ENCODE measurements at regions not wholly inside any gene's neighbourhood (a gene's known extent, or its start where the extent isn't known, plus 50 kb on each side); places are given as distances from the start of the nearest gene placed in this dataset.

DNA sequence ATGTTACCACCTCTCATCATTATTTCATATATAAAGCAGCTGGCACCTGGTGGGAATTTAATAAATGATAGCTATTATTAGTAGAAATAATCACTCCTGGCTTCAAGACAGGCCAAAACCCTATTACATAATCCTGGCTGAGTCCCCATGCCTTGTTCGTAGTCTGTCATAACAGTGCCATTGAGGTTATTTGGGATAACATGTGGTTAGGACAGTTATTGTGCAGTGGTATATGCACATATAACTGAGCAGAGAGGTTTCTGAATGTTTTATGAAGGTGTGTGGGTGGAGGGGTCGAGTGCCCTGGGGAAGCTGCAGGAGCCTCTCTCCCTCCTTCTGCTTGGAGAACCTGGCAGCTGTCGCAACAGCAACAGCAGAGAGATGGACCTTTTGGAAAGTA is 162.4 kb upstream of the NABP1 start:
- intact Hi-C loops (cut with micrococcal nuclease) = no loop called here

DNA sequence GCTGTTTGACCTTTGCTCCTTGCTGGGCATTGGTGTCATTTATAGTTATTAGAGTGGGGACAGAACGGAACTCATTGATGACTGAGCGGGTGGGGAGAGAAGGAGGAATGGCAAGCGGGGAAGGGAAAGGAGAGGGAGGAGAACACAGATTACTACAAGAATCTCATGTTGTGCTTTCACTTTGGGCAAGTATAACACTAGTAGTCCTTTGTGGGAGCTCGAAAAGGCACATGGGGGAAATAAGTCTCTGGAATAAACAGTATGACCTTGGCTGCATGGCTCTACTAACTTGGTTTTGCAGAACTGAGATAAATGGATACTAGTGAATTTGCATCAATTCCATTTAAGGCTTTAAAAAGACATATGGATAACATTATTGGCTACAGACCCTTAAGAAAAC is 161.7 kb upstream of the NABP1 start:
- Histone ChIP-seq H3K9me3 (ENCODE audit: control insufficient read depth in 1 of 2, low read length in 2 of 2) (no peaks in the 10 kb centered on the region), H3K4me1 (ENCODE audit: insufficient read depth, low read length) (no peaks in the 10 kb centered on the region), H3K27ac (ENCODE audit: low read depth, low read length) (no peak overlapping the region), H3K36me3 (ENCODE audit: insufficient read depth, low read length) (no peaks in the 10 kb centered on the region), H3K27me3 (ENCODE audit: insufficient read depth, low read length) (no peaks in the 10 kb centered on the region), H3K4me3 (ENCODE audit: low read length in 2 of 2) (no peak overlapping the region)
- Mint-ChIP-seq H3K4me1 (no peaks in the 10 kb centered on the region), H3K9me3 (peaks cover 0 to 4% (median 0%) of the 10 kb centered on the region in 8 donors), H3K4me3 (no peak overlapping the region), H3K27ac (no peak overlapping the region), H3K36me3 (no peaks in the 10 kb centered on the region), H3K27me3 (peaks cover 4 to 5% of the 10 kb centered on the region in 2 donors)
- intact Hi-C loops (cut with micrococcal nuclease) = no loop called here
- ChIA-PET CTCF (ENCODE audit: partially characterized antibody) (interaction anchor here (0.7 to 2.6 kb wide), 4 partner anchors 241 to 646 kb away, joined by 3 to 7 read pairs (median 4); no protein-coding TSS in a partner anchor), POLR2A (ENCODE audit: partially characterized antibody) (no interaction called here)
- DNase-seq = no peak

More for the DNA sequence above, 162.4 kb upstream of the NABP1 start:
- DNase-seq = no peak
- no peaks in the 10 kb centered on the region for H3K36me3 ChIP-seq (ENCODE audit: insufficient read depth, low read length)
- CTCF ChIA-PET (ENCODE audit: partially characterized antibody) = interaction anchor here (0.7 to 2.6 kb wide), 4 partner anchors 242 to 647 kb away, joined by 3 to 7 read pairs (median 4); no protein-coding TSS in a partner anchor
- H3K27ac ChIP-seq (ENCODE audit: low read depth, low read length) = no peak overlapping the region
- no peaks in the 10 kb centered on the region for H3K27me3 ChIP-seq (ENCODE audit: insufficient read depth, low read length)
- POLR2A ChIA-PET (ENCODE audit: partially characterized antibody) = no interaction called here
- H3K9me3 Mint-ChIP-seq = peaks cover 0 to 4% (median 0%) of the 10 kb centered on the region in 8 donors
- H3K4me1 ChIP-seq (ENCODE audit: insufficient read depth, low read length) = no peaks in the 10 kb centered on the region
- H3K36me3 Mint-ChIP-seq = no peaks in the 10 kb centered on the region
- H3K9me3 ChIP-seq (ENCODE audit: control insufficient read depth in 1 of 2, low read length in 2 of 2) = no peaks in the 10 kb centered on the region
- peaks cover 4 to 5% of the 10 kb centered on the region in 2 donors for H3K27me3 Mint-ChIP-seq
- H3K4me3 Mint-ChIP-seq = no peak overlapping the region
- no peak overlapping the region for H3K4me3 ChIP-seq (ENCODE audit: low read length in 2 of 2)
- no peaks in the 10 kb centered on the region for H3K4me1 Mint-ChIP-seq
- H3K27ac Mint-ChIP-seq = no peak overlapping the region

DNA sequence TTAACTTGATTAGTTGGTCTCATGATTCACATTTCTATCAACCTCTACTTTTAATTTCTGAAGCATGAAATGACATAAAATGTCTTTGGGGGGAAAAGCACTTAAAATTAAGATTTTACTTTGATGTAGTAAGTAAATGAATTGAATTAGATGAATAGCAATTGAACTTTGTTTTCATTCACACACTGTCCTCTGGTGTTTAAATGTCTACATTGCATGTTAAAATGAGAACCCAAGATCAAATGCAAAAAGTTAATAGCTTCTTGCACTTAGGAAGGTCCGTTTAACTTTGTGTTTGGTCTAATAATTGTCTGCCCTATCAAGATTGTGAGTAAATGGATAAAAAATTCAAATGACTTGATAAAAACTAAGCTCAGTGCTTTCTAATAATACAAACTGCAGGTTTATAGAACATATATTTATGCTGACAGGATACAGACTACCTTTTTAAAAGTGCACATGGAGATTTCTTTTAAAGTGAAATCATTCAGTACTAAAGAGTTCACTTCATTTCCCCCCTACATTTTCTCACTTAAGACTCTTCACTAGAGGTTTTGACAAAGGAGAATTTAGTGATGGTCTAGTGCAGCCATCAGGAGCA is 156.2 kb upstream of the NABP1 start:
- Histone ChIP-seq H3K9me3 (ENCODE audit: control insufficient read depth in 1 of 2, low read length in 2 of 2) (no peaks in the 10 kb centered on the region), H3K27ac (ENCODE audit: low read depth, low read length) (no peak overlapping the region), H3K4me1 (ENCODE audit: insufficient read depth, low read length) (no peaks in the 10 kb centered on the region), H3K36me3 (ENCODE audit: insufficient read depth, low read length) (no peaks in the 10 kb centered on the region), H3K27me3 (ENCODE audit: insufficient read depth, low read length) (no peaks in the 10 kb centered on the region), H3K4me3 (ENCODE audit: low read length in 2 of 2) (no peak overlapping the region)
- no peaks in the 10 kb centered on the region for H3K36me3 Mint-ChIP-seq
- peaks cover 0 to 4% (median 0%) of the 10 kb centered on the region in 8 donors for H3K9me3 Mint-ChIP-seq
- ChIA-PET CTCF (ENCODE audit: partially characterized antibody) (interaction anchor here (1.0 to 5.6 kb wide), 6 partner anchors 333 to 641 kb away, joined by 3 to 84 read pairs (median 6); no protein-coding TSS in a partner anchor), POLR2A (ENCODE audit: partially characterized antibody) (no interaction called here)
- peaks cover 4 to 5% of the 10 kb centered on the region in 2 donors for H3K27me3 Mint-ChIP-seq
- DNase-seq = peak in 4 of 5 donors; percentile 20 to 37 (median 24)
- no peak overlapping the region for H3K4me3 Mint-ChIP-seq
- no peak overlapping the region for H3K27ac Mint-ChIP-seq
- intact Hi-C loops (cut with micrococcal nuclease) = loop anchor here (1.0 to 10.0 kb wide), 3 partner anchors 356 to 737 kb away; no protein-coding TSS in a partner anchor
- no peaks in the 10 kb centered on the region for H3K4me1 Mint-ChIP-seq

DNA sequence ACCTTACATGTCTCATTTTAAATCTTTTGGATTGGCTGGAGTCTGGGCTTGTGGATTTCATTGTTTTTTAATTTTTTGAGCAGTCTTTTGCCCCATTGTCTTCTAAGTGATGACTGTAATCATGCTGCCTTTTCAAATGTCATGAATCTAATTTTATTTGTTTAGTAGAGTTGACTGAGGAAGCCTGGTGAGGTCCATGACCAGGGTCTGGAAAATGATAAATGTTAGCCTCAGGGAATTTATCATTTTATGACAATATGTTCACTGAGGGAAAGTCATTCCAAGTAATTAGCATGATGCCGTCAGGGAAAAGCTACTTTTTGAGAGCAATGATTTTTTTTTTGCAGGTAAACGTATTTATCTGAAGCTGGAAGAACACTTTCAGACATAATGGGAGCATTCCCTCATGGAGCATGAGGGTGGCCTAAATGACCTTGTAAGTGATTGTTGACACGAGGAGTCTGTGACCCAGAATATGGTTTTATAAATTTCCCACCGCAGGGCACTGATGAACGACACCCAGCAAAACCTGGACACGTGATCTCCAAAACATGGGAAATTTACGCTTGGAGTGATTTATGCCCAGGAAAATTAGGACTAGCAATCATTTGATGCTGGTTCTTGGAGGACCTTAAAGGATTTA is 155.3 kb upstream of the NABP1 start:
- CTCF ChIA-PET (ENCODE audit: partially characterized antibody) = interaction anchor here (1.2 to 5.6 kb wide), 3 partner anchors 360 to 446 kb away, joined by 3 to 84 read pairs (median 9); no protein-coding TSS in a partner anchor

DNA sequence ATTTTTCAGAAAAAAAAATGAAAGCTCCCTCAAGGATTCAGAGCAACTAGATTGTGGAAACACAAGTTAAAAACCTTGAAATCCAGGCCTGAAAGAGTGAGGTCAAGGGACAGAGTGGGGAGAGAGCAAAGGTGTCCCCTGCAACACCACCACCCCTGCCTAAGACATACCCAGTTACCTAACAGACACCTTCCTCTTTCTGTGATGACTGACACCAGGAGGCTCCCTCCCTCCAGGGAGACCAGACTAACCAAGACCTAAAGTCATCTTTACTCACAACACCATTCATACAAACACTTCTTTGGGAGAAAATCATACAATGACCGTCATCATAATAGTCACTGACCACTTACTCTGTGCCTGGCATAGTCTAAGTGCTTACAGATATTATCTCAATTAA is 151.8 kb upstream of the NABP1 start:
- Mint-ChIP-seq H3K27me3 (no peaks in the 10 kb centered on the region), H3K9me3 (no peaks in the 10 kb centered on the region), H3K4me3 (no peak overlapping the region), H3K36me3 (no peaks in the 10 kb centered on the region), H3K27ac (no peak overlapping the region), H3K4me1 (no peaks in the 10 kb centered on the region)
- H3K4me1 ChIP-seq (ENCODE audit: insufficient read depth, low read length) = no peaks in the 10 kb centered on the region
- H3K36me3 ChIP-seq (ENCODE audit: insufficient read depth, low read length) = no peaks in the 10 kb centered on the region
- DNase-seq = no peak
- no peaks in the 10 kb centered on the region for H3K27me3 ChIP-seq (ENCODE audit: insufficient read depth, low read length)
- no peaks in the 10 kb centered on the region for H3K9me3 ChIP-seq (ENCODE audit: control insufficient read depth in 1 of 2, low read length in 2 of 2)
- H3K27ac ChIP-seq (ENCODE audit: low read depth, low read length) = no peak overlapping the region
- ChIA-PET POLR2A (ENCODE audit: partially characterized antibody) (no interaction called here), CTCF (ENCODE audit: partially characterized antibody) (interaction anchor here (1.0 to 5.6 kb wide), 3 partner anchors 14 to 636 kb away, joined by 3 to 84 read pairs (median 3); no protein-coding TSS in a partner anchor)
- no peak overlapping the region for H3K4me3 ChIP-seq (ENCODE audit: low read length in 2 of 2)
- intact Hi-C loops (cut with micrococcal nuclease) = loop anchor here (10.0 kb wide), 1 partner anchor 741 kb away; no protein-coding TSS in a partner anchor

More for the DNA sequence above, 155.3 kb upstream of the NABP1 start:
- Mint-ChIP-seq H3K4me3 (no peak overlapping the region), H3K9me3 (peaks cover 0 to 4% (median 0%) of the 10 kb centered on the region in 8 donors), H3K27me3 (peaks cover 4 to 5% of the 10 kb centered on the region in 2 donors), H3K4me1 (no peaks in the 10 kb centered on the region), H3K27ac (no peak overlapping the region), H3K36me3 (no peaks in the 10 kb centered on the region)
- Histone ChIP-seq H3K36me3 (ENCODE audit: insufficient read depth, low read length) (no peaks in the 10 kb centered on the region), H3K4me3 (ENCODE audit: low read length in 2 of 2) (no peak overlapping the region), H3K27me3 (ENCODE audit: insufficient read depth, low read length) (no peaks in the 10 kb centered on the region), H3K27ac (ENCODE audit: low read depth, low read length) (no peak overlapping the region), H3K9me3 (ENCODE audit: control insufficient read depth in 1 of 2, low read length in 2 of 2) (no peaks in the 10 kb centered on the region), H3K4me1 (ENCODE audit: insufficient read depth, low read length) (no peaks in the 10 kb centered on the region)
- POLR2A ChIA-PET (ENCODE audit: partially characterized antibody) = no interaction called here
- DNase-seq = no peak
- intact Hi-C loops (cut with micrococcal nuclease) = loop anchor here (10.0 kb wide), 1 partner anchor 738 kb away; no protein-coding TSS in a partner anchor

DNA sequence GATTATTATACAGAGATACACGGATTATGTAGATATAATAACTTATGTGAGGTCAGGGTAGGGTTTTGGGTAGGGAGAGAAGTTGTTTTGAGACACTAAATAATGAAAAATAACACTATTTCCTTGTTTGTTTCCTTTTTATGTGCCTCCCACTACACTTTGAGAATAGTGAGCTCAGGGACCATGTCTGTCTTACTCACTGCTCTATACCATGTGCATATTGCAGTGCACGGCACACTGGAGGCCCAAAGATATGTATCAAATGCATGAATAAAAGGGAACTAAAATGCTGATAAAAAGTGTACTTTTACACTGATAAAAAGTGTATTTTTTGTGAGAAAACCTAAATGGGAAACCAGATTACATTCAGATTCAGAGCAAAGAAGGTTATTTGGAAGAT is 151.4 kb upstream of the NABP1 start:
- Mint-ChIP-seq H3K4me1 (no peaks in the 10 kb centered on the region), H3K27me3 (peaks cover 0 to 2% of the 10 kb centered on the region in 2 donors), H3K4me3 (no peak overlapping the region), H3K27ac (no peak overlapping the region), H3K36me3 (no peaks in the 10 kb centered on the region), H3K9me3 (no peaks in the 10 kb centered on the region)
- ChIA-PET POLR2A (ENCODE audit: partially characterized antibody) (no interaction called here), CTCF (ENCODE audit: partially characterized antibody) (interaction anchor here (1.2 to 5.6 kb wide), 2 partner anchors 364 to 636 kb away, joined by 3 to 84 read pairs; no protein-coding TSS in a partner anchor)
- no peak overlapping the region for H3K4me3 ChIP-seq (ENCODE audit: low read length in 2 of 2)
- no peaks in the 10 kb centered on the region for H3K36me3 ChIP-seq (ENCODE audit: insufficient read depth, low read length)
- H3K27ac ChIP-seq (ENCODE audit: low read depth, low read length) = no peak overlapping the region
- no peaks in the 10 kb centered on the region for H3K4me1 ChIP-seq (ENCODE audit: insufficient read depth, low read length)
- intact Hi-C loops (cut with micrococcal nuclease) = loop anchor here (10.0 kb wide), 1 partner anchor 742 kb away; no protein-coding TSS in a partner anchor
- DNase-seq = no peak
- no peaks in the 10 kb centered on the region for H3K27me3 ChIP-seq (ENCODE audit: insufficient read depth, low read length)
- H3K9me3 ChIP-seq (ENCODE audit: control insufficient read depth in 1 of 2, low read length in 2 of 2) = no peaks in the 10 kb centered on the region

DNA sequence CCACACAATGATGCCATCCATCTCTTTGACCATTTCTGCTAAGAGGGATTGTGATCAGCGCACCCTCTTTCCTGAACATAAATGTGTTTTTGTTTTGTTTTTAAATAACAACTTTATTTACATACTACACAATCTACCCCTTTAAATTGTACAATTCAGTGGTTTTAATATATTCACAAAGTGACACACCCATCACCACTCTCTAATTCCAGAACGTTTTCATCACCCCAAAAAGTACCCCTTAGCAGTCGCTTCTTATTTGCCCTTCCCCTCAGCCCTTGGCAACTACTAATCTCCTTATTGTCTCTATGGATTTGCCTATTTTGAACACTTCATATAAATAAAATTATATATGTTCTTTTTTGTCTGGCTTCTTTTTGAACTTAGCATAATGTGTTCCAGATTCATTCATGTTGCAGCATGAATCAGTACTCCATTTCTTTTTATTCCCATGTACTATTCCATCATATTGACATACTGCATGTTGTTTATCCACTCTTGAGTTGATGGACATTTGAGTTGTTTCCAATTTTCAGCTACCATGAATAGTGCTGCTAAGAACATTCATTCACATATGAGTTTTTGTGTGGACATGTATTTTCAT is 150.9 kb upstream of the NABP1 start:
- Histone ChIP-seq H3K4me3 (ENCODE audit: low read length in 2 of 2) (no peak overlapping the region), H3K36me3 (ENCODE audit: insufficient read depth, low read length) (no peaks in the 10 kb centered on the region), H3K9me3 (ENCODE audit: control insufficient read depth in 1 of 2, low read length in 2 of 2) (no peaks in the 10 kb centered on the region), H3K4me1 (ENCODE audit: insufficient read depth, low read length) (no peaks in the 10 kb centered on the region), H3K27ac (ENCODE audit: low read depth, low read length) (no peak overlapping the region), H3K27me3 (ENCODE audit: insufficient read depth, low read length) (no peaks in the 10 kb centered on the region)
- H3K9me3 Mint-ChIP-seq = peaks cover 0 to under 1% (median 0%) of the 10 kb centered on the region in 8 donors
- ChIA-PET POLR2A (ENCODE audit: partially characterized antibody) (no interaction called here), CTCF (ENCODE audit: partially characterized antibody) (no interaction called here)
- no peak overlapping the region for H3K4me3 Mint-ChIP-seq
- H3K4me1 Mint-ChIP-seq = no peaks in the 10 kb centered on the region
- H3K36me3 Mint-ChIP-seq = no peaks in the 10 kb centered on the region
- no peak for DNase-seq
- no peak overlapping the region for H3K27ac Mint-ChIP-seq
- peaks cover 0 to 6% of the 10 kb centered on the region in 2 donors for H3K27me3 Mint-ChIP-seq
- intact Hi-C loops (cut with micrococcal nuclease) = loop anchor here (10.0 kb wide), 1 partner anchor 742 kb away; no protein-coding TSS in a partner anchor

Measured in CD4-positive, alpha-beta memory T cell (primary cell).